ENCODE measurements at regions not wholly inside any gene's neighbourhood (a gene's known extent, or its start where the extent isn't known, plus 50 kb on each side); places are given as distances from the start of the nearest gene placed in this dataset.
A peak's percentile ranks its signal among the peaks of the same experiment; 100 is the strongest.
"Not testable (repeated sequence)": the region's sequence is repeated elsewhere in the genome, so short reads cannot be mapped to it uniquely, and the experiment has no call there.

- DNase-seq; H4K20me1 ChIP-seq (ENCODE audit: low read length); H3K27me3 ChIP-seq (ENCODE audit: low read length); CTCF ChIA-PET; H3K36me3 ChIP-seq (ENCODE audit: low read depth, low read length); H3K79me2 ChIP-seq (ENCODE audit: low read length); H3K9ac ChIP-seq (ENCODE audit: low read length); H3K9me2 ChIP-seq (replicated peaks; ENCODE audit: low read length); H3K4me3 ChIP-seq (ENCODE audit: low read length); H2AFZ ChIP-seq (ENCODE audit: low read length); BruUV-seq (replicated peaks); H3F3A ChIP-seq (ENCODE audit: low read length, unreplicated experiment); ATAC-seq; intact Hi-C loops (cut with micrococcal nuclease); POLR2A ChIA-PET (ENCODE audit: unreplicated experiment); H3K4me1 ChIP-seq (ENCODE audit: insufficient read depth, low read length); H3K4me2 ChIP-seq (ENCODE audit: low read length); H3K27ac ChIP-seq (ENCODE audit: low read length); H3K9me3 ChIP-seq (ENCODE audit: low read length): not testable (repeated sequence)
Observed at GRCh38 chr1:144066071-144066813, 94.5 kb upstream of the FAM72C start.

GRCh38 chr1:144065299-144066060 is 93.7 kb upstream of the FAM72C start:
- ATAC-seq; H3K4me1 ChIP-seq (ENCODE audit: insufficient read depth, low read length); H3K4me3 ChIP-seq (ENCODE audit: low read length); H3K27ac ChIP-seq (ENCODE audit: low read length); H3F3A ChIP-seq (ENCODE audit: low read length, unreplicated experiment); intact Hi-C loops (cut with micrococcal nuclease); H2AFZ ChIP-seq (ENCODE audit: low read length); H4K20me1 ChIP-seq (ENCODE audit: low read length); H3K27me3 ChIP-seq (ENCODE audit: low read length); H3K9me3 ChIP-seq (ENCODE audit: low read length); DNase-seq; H3K9ac ChIP-seq (ENCODE audit: low read length); H3K4me2 ChIP-seq (ENCODE audit: low read length); H3K79me2 ChIP-seq (ENCODE audit: low read length); H3K36me3 ChIP-seq (ENCODE audit: low read depth, low read length); CTCF ChIA-PET; H3K9me2 ChIP-seq (replicated peaks; ENCODE audit: low read length); POLR2A ChIA-PET (ENCODE audit: unreplicated experiment); BruUV-seq (replicated peaks): not testable (repeated sequence)

- H3K4me1 ChIP-seq (ENCODE audit: insufficient read depth, low read length); H3F3A ChIP-seq (ENCODE audit: low read length, unreplicated experiment); H3K36me3 ChIP-seq (ENCODE audit: low read depth, low read length); H3K9me2 ChIP-seq (replicated peaks; ENCODE audit: low read length); POLR2A ChIA-PET (ENCODE audit: unreplicated experiment); H4K20me1 ChIP-seq (ENCODE audit: low read length); H2AFZ ChIP-seq (ENCODE audit: low read length); H3K4me2 ChIP-seq (ENCODE audit: low read length); H3K27ac ChIP-seq (ENCODE audit: low read length); ATAC-seq; CTCF ChIA-PET; H3K9ac ChIP-seq (ENCODE audit: low read length); H3K9me3 ChIP-seq (ENCODE audit: low read length); BruUV-seq (replicated peaks); H3K79me2 ChIP-seq (ENCODE audit: low read length); intact Hi-C loops (cut with micrococcal nuclease); DNase-seq; H3K4me3 ChIP-seq (ENCODE audit: low read length); H3K27me3 ChIP-seq (ENCODE audit: low read length): not testable (repeated sequence)
Observed at GRCh38 chr1:144049365-144049764, 77.6 kb upstream of the FAM72C start.

- H3K27me3 ChIP-seq (ENCODE audit: low read length); ATAC-seq; H2AFZ ChIP-seq (ENCODE audit: low read length); CTCF ChIA-PET; H3K4me3 ChIP-seq (ENCODE audit: low read length); H3K36me3 ChIP-seq (ENCODE audit: low read depth, low read length); H3K4me1 ChIP-seq (ENCODE audit: insufficient read depth, low read length); H3F3A ChIP-seq (ENCODE audit: low read length, unreplicated experiment); H3K9ac ChIP-seq (ENCODE audit: low read length); H4K20me1 ChIP-seq (ENCODE audit: low read length); H3K9me3 ChIP-seq (ENCODE audit: low read length); H3K4me2 ChIP-seq (ENCODE audit: low read length); POLR2A ChIA-PET (ENCODE audit: unreplicated experiment); H3K27ac ChIP-seq (ENCODE audit: low read length); H3K9me2 ChIP-seq (replicated peaks; ENCODE audit: low read length); intact Hi-C loops (cut with micrococcal nuclease); H3K79me2 ChIP-seq (ENCODE audit: low read length); DNase-seq: not testable (repeated sequence)
- BruUV-seq (replicated peaks) = TSS peak; percentile 39
Observed at GRCh38 chr1:144046645-144047044, 74.9 kb upstream of the FAM72C start.

GRCh38 chr1:144045751-144046546 is 74.2 kb upstream of the FAM72C start:
- DNase-seq; H3F3A ChIP-seq (ENCODE audit: low read length, unreplicated experiment); H2AFZ ChIP-seq (ENCODE audit: low read length); H3K27ac ChIP-seq (ENCODE audit: low read length); H3K27me3 ChIP-seq (ENCODE audit: low read length); H3K79me2 ChIP-seq (ENCODE audit: low read length); H3K4me3 ChIP-seq (ENCODE audit: low read length); H3K36me3 ChIP-seq (ENCODE audit: low read depth, low read length); intact Hi-C loops (cut with micrococcal nuclease); H3K9me2 ChIP-seq (replicated peaks; ENCODE audit: low read length); POLR2A ChIA-PET (ENCODE audit: unreplicated experiment); H3K9ac ChIP-seq (ENCODE audit: low read length); H4K20me1 ChIP-seq (ENCODE audit: low read length); BruUV-seq (replicated peaks); H3K9me3 ChIP-seq (ENCODE audit: low read length); H3K4me1 ChIP-seq (ENCODE audit: insufficient read depth, low read length); CTCF ChIA-PET; H3K4me2 ChIP-seq (ENCODE audit: low read length): not testable (repeated sequence)
- peak; percentile 46; the same call in 1 of the 2 replicates for ATAC-seq

GRCh38 chr1:144042251-144042650 is 70.5 kb upstream of the FAM72C start:
- POLR2A ChIA-PET (ENCODE audit: unreplicated experiment); ATAC-seq: not testable (repeated sequence)

More at GRCh38 chr1:144042251-144042650, 70.5 kb upstream of the FAM72C start:
- H3K9ac ChIP-seq (ENCODE audit: low read length); H3K4me2 ChIP-seq (ENCODE audit: low read length); H3K4me1 ChIP-seq (ENCODE audit: insufficient read depth, low read length); BruUV-seq (replicated peaks); DNase-seq; intact Hi-C loops (cut with micrococcal nuclease); H3K4me3 ChIP-seq (ENCODE audit: low read length); H3K9me3 ChIP-seq (ENCODE audit: low read length); H2AFZ ChIP-seq (ENCODE audit: low read length); H3K27me3 ChIP-seq (ENCODE audit: low read length); H3K36me3 ChIP-seq (ENCODE audit: low read depth, low read length); H3K79me2 ChIP-seq (ENCODE audit: low read length); H3K9me2 ChIP-seq (replicated peaks; ENCODE audit: low read length); CTCF ChIA-PET; H3F3A ChIP-seq (ENCODE audit: low read length, unreplicated experiment); H3K27ac ChIP-seq (ENCODE audit: low read length); H4K20me1 ChIP-seq (ENCODE audit: low read length): not testable (repeated sequence)
